PFSK-1 (cell line): ENCODE measurements at regions not wholly inside any gene's neighbourhood (a gene's known extent, or its start where the extent isn't known, plus 50 kb on each side); places are given as distances from the start of the nearest gene placed in this dataset.

Experiments used
- POLR2AphosphoS5 ChIP-seq: IDR thresholded peaks from 2 replicates; pipeline ENCODE4 v1.6.1; 2012; ENCODE audit warnings: low read depth, mild to moderate bottlenecking, control low read depth, low read length, moderate library complexity
- TF ChIP-seq, protein P1 (sequence below), 2 experiments: IDR thresholded peaks; 2 replicates each; pipeline versions ENCODE4 v1.6.1 to v1.8.0; 2011 to 2012; ENCODE audit warnings: low read depth in 2 of 2, low read length in 2 of 2, control low read depth in 1 of 2, inconsistent platforms in 1 of 2, mild to moderate bottlenecking in 1 of 2, moderate library complexity in 1 of 2; ENCODE audit not compliant: insufficient read depth in 1 of 2

DNA sequence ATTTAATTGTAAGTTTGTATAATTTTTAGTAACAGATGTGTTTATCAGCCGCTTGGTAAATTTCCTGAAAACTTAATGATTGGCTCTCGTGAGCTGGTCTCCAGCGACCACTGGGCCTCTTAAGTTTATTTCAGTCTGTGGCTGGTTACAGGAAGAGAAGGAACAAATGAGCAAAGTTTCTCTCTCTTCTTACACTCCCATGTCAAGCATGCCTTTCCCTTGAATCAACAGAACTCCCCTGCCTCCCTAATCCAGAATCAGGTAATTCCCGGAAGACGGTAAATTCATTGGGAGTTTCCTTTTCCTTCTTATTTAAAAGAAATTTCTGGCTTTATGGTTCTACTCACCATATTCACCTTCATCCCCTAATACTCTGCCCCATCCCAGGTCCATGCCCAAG lies 52.5 kb upstream of the POMP start:
- TF ChIP-seq, protein P1, sequence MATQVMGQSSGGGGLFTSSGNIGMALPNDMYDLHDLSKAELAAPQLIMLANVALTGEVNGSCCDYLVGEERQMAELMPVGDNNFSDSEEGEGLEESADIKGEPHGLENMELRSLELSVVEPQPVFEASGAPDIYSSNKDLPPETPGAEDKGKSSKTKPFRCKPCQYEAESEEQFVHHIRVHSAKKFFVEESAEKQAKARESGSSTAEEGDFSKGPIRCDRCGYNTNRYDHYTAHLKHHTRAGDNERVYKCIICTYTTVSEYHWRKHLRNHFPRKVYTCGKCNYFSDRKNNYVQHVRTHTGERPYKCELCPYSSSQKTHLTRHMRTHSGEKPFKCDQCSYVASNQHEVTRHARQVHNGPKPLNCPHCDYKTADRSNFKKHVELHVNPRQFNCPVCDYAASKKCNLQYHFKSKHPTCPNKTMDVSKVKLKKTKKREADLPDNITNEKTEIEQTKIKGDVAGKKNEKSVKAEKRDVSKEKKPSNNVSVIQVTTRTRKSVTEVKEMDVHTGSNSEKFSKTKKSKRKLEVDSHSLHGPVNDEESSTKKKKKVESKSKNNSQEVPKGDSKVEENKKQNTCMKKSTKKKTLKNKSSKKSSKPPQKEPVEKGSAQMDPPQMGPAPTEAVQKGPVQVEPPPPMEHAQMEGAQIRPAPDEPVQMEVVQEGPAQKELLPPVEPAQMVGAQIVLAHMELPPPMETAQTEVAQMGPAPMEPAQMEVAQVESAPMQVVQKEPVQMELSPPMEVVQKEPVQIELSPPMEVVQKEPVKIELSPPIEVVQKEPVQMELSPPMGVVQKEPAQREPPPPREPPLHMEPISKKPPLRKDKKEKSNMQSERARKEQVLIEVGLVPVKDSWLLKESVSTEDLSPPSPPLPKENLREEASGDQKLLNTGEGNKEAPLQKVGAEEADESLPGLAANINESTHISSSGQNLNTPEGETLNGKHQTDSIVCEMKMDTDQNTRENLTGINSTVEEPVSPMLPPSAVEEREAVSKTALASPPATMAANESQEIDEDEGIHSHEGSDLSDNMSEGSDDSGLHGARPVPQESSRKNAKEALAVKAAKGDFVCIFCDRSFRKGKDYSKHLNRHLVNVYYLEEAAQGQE (IDR thresholded peaks at IDR 0.05; ENCODE audit: insufficient read depth in 1 of 2, low read depth in 2 of 2, low read length in 2 of 2): no peak
- TF ChIP-seq POLR2AphosphoS5: no peak
